CD4-positive, alpha-beta T cell (primary cell): ENCODE measurements at regions not wholly inside any gene's neighbourhood (a gene's known extent, or its start where the extent isn't known, plus 50 kb on each side); places are given as distances from the start of the nearest gene placed in this dataset.

Experiments
- ATAC-seq: fragments of 200-7000 bp; cut with Tn5 transposase; one replicate; pipeline ENCODE4 v1.10.0; 2022; ENCODE audit warnings: mild to moderate bottlenecking; ENCODE audit not compliant: poor library complexity
- CTCF ChIA-PET: fragments of 350-600 bp; sonication (Branson Sonifier 250); formaldehyde crosslinking; loops from one replicate; lab custom pipeline; 2021; ENCODE audit warnings: antibody characterized with exemption, inconsistent platforms; lab: Charles Lee
- POLR2A ChIA-PET: fragments of 350-600 bp; sonication (Branson Sonifier 250); formaldehyde crosslinking; loops from one replicate; lab custom pipeline; 2021; ENCODE audit warnings: antibody characterized with exemption, inconsistent platforms; lab: Charles Lee
- DNase-seq, 14 experiments: peaks; one replicate each; pipeline ENCODE4 v3.0.0-alpha.2; 2013 to 2020; ENCODE audit warnings: mixed read lengths in 2 of 14
- H3K27ac ChIP-seq, 2 donors: one replicate each; pipeline versions ENCODE4 v1.5.1 to v1.7.0; 2013; ENCODE audit warnings: low read length in 2 of 2, low read depth in 1 of 2, mild to moderate bottlenecking in 1 of 2
- H3K27me3 ChIP-seq, 2 experiments: 1 replicate in 1 of 2; 2 replicates in 1 of 2; pipeline versions ENCODE4 v1.6.1 to v1.7.0; 2013; ENCODE audit warnings: low read length in 2 of 2, control low read depth in 1 of 2, mild to moderate bottlenecking in 1 of 2, moderate library complexity in 1 of 2; ENCODE audit not compliant: insufficient read depth in 2 of 2, control insufficient read depth in 1 of 2
- H3K36me3 ChIP-seq: one replicate; pipeline ENCODE4 v1.6.1; 2013; ENCODE audit warnings: low read length, control low read depth; ENCODE audit not compliant: insufficient read depth
- H3K4me1 ChIP-seq: one replicate; pipeline ENCODE4 v1.6.1; 2013; ENCODE audit warnings: low read length, control low read depth; ENCODE audit not compliant: insufficient read depth
- H3K4me3 ChIP-seq: one replicate; pipeline ENCODE4 v1.5.1; 2013; ENCODE audit warnings: mild to moderate bottlenecking, low read length, moderate library complexity
- H3K9me3 ChIP-seq, 2 experiments: 1 replicate in 1 of 2; 2 replicates in 1 of 2; pipeline versions ENCODE4 v1.6.1 to v1.7.0; 2013; ENCODE audit warnings: low read length in 2 of 2, mild to moderate bottlenecking in 2 of 2, control low read depth in 1 of 2, moderate library complexity in 1 of 2; ENCODE audit not compliant: control insufficient read depth in 1 of 2, insufficient read depth in 1 of 2
- H3K27ac Mint-ChIP-seq: one replicate; pipeline ENCODE4 v1.8.0; 2020; ENCODE audit warnings: mixed read lengths
- H3K27me3 Mint-ChIP-seq: one replicate; pipeline ENCODE4 v1.8.0; 2021; ENCODE audit warnings: mixed read lengths
- H3K36me3 Mint-ChIP-seq: one replicate; pipeline ENCODE4 v1.8.0; 2021; ENCODE audit warnings: low read depth, mixed read lengths
- H3K4me1 Mint-ChIP-seq: one replicate; pipeline ENCODE4 v1.8.0; 2021; ENCODE audit warnings: low read depth, mixed read lengths
- H3K4me3 Mint-ChIP-seq: one replicate; pipeline ENCODE4 v1.8.0; 2020; ENCODE audit warnings: mild to moderate bottlenecking, mixed read lengths
- H3K9me3 Mint-ChIP-seq: one replicate; pipeline ENCODE4 v1.8.0; 2020; ENCODE audit warnings: mixed read lengths
- intact Hi-C, 2 experiments: fragments of 100-400 bp; cut with DNase I in 1 of 2; cut with micrococcal nuclease in 1 of 2; formaldehyde crosslinking; loops; one replicate each; pipeline versions ENCODE4 v1.15.1 to v1.9.0; 2023 to 2025; cut with DNase I, micrococcal nuclease
- TF ChIP-seq, protein P1 (sequence below): fragments of 200-600 bp; IDR thresholded peaks from one replicate; pipeline ENCODE4 v1.8.0; 2022; ENCODE audit warnings: antibody characterized with exemption, mild to moderate bottlenecking

DNA sequence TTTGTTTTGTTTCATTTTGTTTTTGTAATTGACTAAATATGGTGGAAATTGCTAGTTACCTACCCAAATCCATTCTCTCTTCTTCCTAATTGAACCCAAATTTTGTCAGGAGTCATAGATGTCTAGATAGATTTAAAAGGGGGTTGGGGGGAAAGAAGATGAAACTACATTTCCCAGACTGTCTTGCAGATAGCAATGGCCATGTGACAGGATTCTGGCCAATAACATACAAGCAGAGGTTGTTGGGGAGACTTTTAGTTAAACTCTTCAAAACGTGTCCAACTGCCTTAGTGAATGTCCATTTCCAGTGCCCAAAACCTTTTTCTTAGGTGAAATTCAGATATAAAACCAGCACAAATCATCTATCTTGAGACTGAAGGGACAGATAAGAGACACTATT lies 583.9 kb upstream of the API5 start:
- H3K27me3 Mint-ChIP-seq = no peaks in the 10 kb centered on the region
- POLR2A ChIA-PET = no interaction called here
- ATAC-seq = no peak

GRCh38 chr11:42762348-42762747 lies 549.4 kb upstream of the API5 start:
- Histone ChIP-seq H3K27me3 (no peaks in the 10 kb centered on the region), H3K27ac (no peak overlapping the region), H3K9me3 (no peaks in the 10 kb centered on the region), H3K4me3 (no peak overlapping the region), H3K36me3 (no peaks in the 10 kb centered on the region), H3K4me1 (no peaks in the 10 kb centered on the region)
- Mint-ChIP-seq H3K27ac (no peak overlapping the region), H3K36me3 (no peaks in the 10 kb centered on the region), H3K9me3 (peaks cover 6% of the 10 kb centered on the region), H3K4me3 (no peak overlapping the region), H3K4me1 (no peaks in the 10 kb centered on the region), H3K27me3 (no peaks in the 10 kb centered on the region)
- ChIA-PET POLR2A (no interaction called here), CTCF (no interaction called here)
- DNase-seq (no peak), ATAC-seq (no peak)
- TF ChIP-seq, protein P1, sequence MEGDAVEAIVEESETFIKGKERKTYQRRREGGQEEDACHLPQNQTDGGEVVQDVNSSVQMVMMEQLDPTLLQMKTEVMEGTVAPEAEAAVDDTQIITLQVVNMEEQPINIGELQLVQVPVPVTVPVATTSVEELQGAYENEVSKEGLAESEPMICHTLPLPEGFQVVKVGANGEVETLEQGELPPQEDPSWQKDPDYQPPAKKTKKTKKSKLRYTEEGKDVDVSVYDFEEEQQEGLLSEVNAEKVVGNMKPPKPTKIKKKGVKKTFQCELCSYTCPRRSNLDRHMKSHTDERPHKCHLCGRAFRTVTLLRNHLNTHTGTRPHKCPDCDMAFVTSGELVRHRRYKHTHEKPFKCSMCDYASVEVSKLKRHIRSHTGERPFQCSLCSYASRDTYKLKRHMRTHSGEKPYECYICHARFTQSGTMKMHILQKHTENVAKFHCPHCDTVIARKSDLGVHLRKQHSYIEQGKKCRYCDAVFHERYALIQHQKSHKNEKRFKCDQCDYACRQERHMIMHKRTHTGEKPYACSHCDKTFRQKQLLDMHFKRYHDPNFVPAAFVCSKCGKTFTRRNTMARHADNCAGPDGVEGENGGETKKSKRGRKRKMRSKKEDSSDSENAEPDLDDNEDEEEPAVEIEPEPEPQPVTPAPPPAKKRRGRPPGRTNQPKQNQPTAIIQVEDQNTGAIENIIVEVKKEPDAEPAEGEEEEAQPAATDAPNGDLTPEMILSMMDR = no peak
- intact Hi-C loops = no loop called here

More for the DNA sequence above, 583.9 kb upstream of the API5 start:
- H3K27me3 ChIP-seq = no peaks in the 10 kb centered on the region
- H3K4me1 ChIP-seq = no peaks in the 10 kb centered on the region
- no peak overlapping the region for H3K4me3 Mint-ChIP-seq
- no peak overlapping the region for H3K4me3 ChIP-seq
- no peaks in the 10 kb centered on the region for H3K36me3 Mint-ChIP-seq
- H3K9me3 Mint-ChIP-seq = peaks cover 11% of the 10 kb centered on the region
- no peak overlapping the region for H3K27ac Mint-ChIP-seq
- intact Hi-C loops = no loop called here
- no peak overlapping the region for H3K27ac ChIP-seq
- H3K4me1 Mint-ChIP-seq = no peaks in the 10 kb centered on the region
- H3K9me3 ChIP-seq = no peaks in the 10 kb centered on the region
- TF ChIP-seq, protein P1 = no peak
- no peaks in the 10 kb centered on the region for H3K36me3 ChIP-seq
- CTCF ChIA-PET = no interaction called here
- no peak for DNase-seq

DNA sequence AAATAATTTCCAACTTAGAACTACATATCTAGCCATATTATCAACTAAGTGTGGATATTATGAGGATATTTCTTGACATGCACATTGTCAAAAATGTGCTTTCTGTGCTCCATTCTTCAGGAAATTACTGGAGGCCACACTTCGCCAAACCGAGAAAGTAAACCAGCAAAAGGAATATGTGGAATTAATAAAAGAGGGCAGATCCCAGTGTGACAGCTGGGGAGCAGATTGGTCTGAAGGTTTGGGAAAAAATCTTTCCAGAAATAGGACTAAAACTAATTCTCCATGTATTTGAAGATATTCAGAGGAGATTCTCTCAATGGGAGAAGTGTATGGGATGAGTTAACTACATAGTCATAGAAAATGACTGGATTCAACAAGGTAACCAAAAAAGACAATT lies 546.9 kb upstream of the API5 start:
- no peak overlapping the region for H3K27ac Mint-ChIP-seq
- Histone ChIP-seq H3K27me3 (no peaks in the 10 kb centered on the region), H3K27ac (no peak overlapping the region), H3K36me3 (no peaks in the 10 kb centered on the region), H3K4me3 (no peak overlapping the region), H3K9me3 (no peaks in the 10 kb centered on the region), H3K4me1 (no peaks in the 10 kb centered on the region)
- TF ChIP-seq, protein P1 = no peak
- POLR2A ChIA-PET = no interaction called here
- no peaks in the 10 kb centered on the region for H3K36me3 Mint-ChIP-seq
- CTCF ChIA-PET = no interaction called here
- ATAC-seq = no peak
- no peaks in the 10 kb centered on the region for H3K27me3 Mint-ChIP-seq
- intact Hi-C loops = no loop called here
- no peaks in the 10 kb centered on the region for H3K4me1 Mint-ChIP-seq
- no peak for DNase-seq
- peaks cover 6% of the 10 kb centered on the region for H3K9me3 Mint-ChIP-seq
- no peak overlapping the region for H3K4me3 Mint-ChIP-seq
